Keratinocyte (primary cell): ENCODE measurements at regions not wholly inside any gene's neighbourhood (a gene's known extent, or its start where the extent isn't known, plus 50 kb on each side); places are given as distances from the start of the nearest gene placed in this dataset.
A peak's percentile ranks its signal among the peaks of the same experiment; 100 is the strongest.

Source experiments
- DNase-seq: peaks from one replicate; pipeline ENCODE4 v3.0.0-alpha.2; 2011; ENCODE audit warnings: low read depth, missing footprints, low spot score
- FAIRE-seq: peaks from 2 replicates; lab custom pipeline; 2011; peaks lifted over from hg19 to GRCh38; lab: Jason Lieb, UNC
- H2AFZ ChIP-seq: 2 replicates; pipeline ENCODE4 v1.6.0; 2012; ENCODE audit warnings: low read length, control low read depth, inconsistent platforms; ENCODE audit not compliant: control insufficient read depth
- H3K27ac ChIP-seq: 2 replicates; pipeline ENCODE4 v1.5.1; 2011; ENCODE audit warnings: low read length; ENCODE audit not compliant: control insufficient read depth, insufficient read depth
- H3K27me3 ChIP-seq: 3 replicates; pipeline ENCODE4 v1.6.0; 2011; ENCODE audit warnings: low read length; ENCODE audit not compliant: control insufficient read depth, insufficient read depth; ENCODE audit errors: extremely low read depth
- H3K36me3 ChIP-seq, 2 experiments: 2 replicates in 1 of 2; 3 replicates in 1 of 2; pipeline ENCODE4 v1.5.1; 2011; ENCODE audit warnings: low read length in 2 of 2, mild to moderate bottlenecking in 1 of 2; ENCODE audit not compliant: control insufficient read depth in 2 of 2, insufficient read depth in 2 of 2; ENCODE audit errors: extremely low read depth in 1 of 2
- H3K4me1 ChIP-seq: 3 replicates; pipeline ENCODE4 v1.5.1; 2011; ENCODE audit warnings: low read length; ENCODE audit not compliant: control insufficient read depth, insufficient read depth; ENCODE audit errors: extremely low read depth
- H3K4me2 ChIP-seq: 3 replicates; pipeline ENCODE4 v1.6.0; 2011; ENCODE audit warnings: low read depth, low read length; ENCODE audit not compliant: control insufficient read depth, insufficient read depth; ENCODE audit errors: extremely low read depth
- H3K4me3 ChIP-seq, 3 experiments: fragments of 200-600 bp in 1 of 3; sonication (generic) in 1 of 3; 2 replicates in 2 of 3; 3 replicates in 1 of 3; pipeline ENCODE4 v1.5.1; 2011 to 2016; ENCODE audit warnings: low read length in 3 of 3, mild to moderate bottlenecking in 3 of 3, control low read depth in 2 of 3, inconsistent platforms in 1 of 3, low read depth in 1 of 3, mixed read lengths in 1 of 3, mixed run types in 1 of 3, moderate library complexity in 1 of 3; ENCODE audit not compliant: control insufficient read depth in 2 of 3, insufficient read depth in 2 of 3; ENCODE audit errors: extremely low read depth in 1 of 3
- H3K79me2 ChIP-seq: 2 replicates; pipeline ENCODE4 v1.6.0; 2012; ENCODE audit warnings: low read length; ENCODE audit not compliant: control insufficient read depth, insufficient read depth
- H3K9ac ChIP-seq: 3 replicates; pipeline ENCODE4 v1.6.0; 2011; ENCODE audit warnings: low read length; ENCODE audit not compliant: control insufficient read depth, insufficient read depth; ENCODE audit errors: extremely low read depth
- H3K9me1 ChIP-seq: 3 replicates; pipeline ENCODE4 v1.6.0; 2011; ENCODE audit warnings: low read length; ENCODE audit not compliant: control insufficient read depth, insufficient read depth; ENCODE audit errors: extremely low read depth
- H3K9me3 ChIP-seq: 2 replicates; pipeline ENCODE4 v1.5.1; 2012; ENCODE audit warnings: low read depth, low read length; ENCODE audit not compliant: control insufficient read depth
- H4K20me1 ChIP-seq: 3 replicates; pipeline ENCODE4 v1.6.0; 2011; ENCODE audit warnings: low read length; ENCODE audit not compliant: control insufficient read depth, insufficient read depth; ENCODE audit errors: extremely low read depth
- CTCF ChIP-seq, 3 experiments: IDR thresholded peaks in 1 of 3; conservative IDR thresholded peaks in 1 of 3; optimal IDR thresholded peaks in 1 of 3; 2 replicates in 2 of 3; 3 replicates in 1 of 3; pipeline versions ENCODE3 to v1.5.1; 2011; ENCODE audit warnings: low read length in 3 of 3, mild to moderate bottlenecking in 3 of 3, moderate library complexity in 2 of 3, control low read depth in 1 of 3, inconsistent platforms in 1 of 3; ENCODE audit not compliant: insufficient read depth in 2 of 3; ENCODE audit errors: extremely low read depth in 1 of 3
- EZH2 ChIP-seq: IDR thresholded peaks from one replicate; pipeline ENCODE4 v1.6.1; 2012; ENCODE audit warnings: inconsistent platforms, mild to moderate bottlenecking, low read length, moderate library complexity
- dilution Hi-C: fragments of 300-500 bp; cut with MboI; formaldehyde crosslinking; loops from one replicate; pipeline ENCODE4 v1.7.0; 2020; ENCODE audit warnings: low sequenced_read_pairs; ENCODE audit not compliant: extremely low pct_ligation_motif_present

GRCh38 chr18:41763361-41763760, 191.7 kb upstream of the PIK3C3 start:
- H3K9me3 ChIP-seq, result no peaks in the 10 kb centered on the region
- no peak for TF ChIP-seq EZH2
- no peak for TF ChIP-seq CTCF (optimal IDR thresholded peaks at IDR 0.05 in 1 of 3, IDR thresholded peaks at IDR 0.05 in 1 of 3, conservative IDR thresholded peaks at IDR 0.05 in 1 of 3; ENCODE audit: extremely low read depth in 1 of 3, insufficient read depth in 2 of 3, low read length in 3 of 3)
- FAIRE-seq, result no peak
- no peaks in the 10 kb centered on the region for H3K36me3 ChIP-seq
- H3K9ac ChIP-seq, result no peak overlapping the region
- no peaks in the 10 kb centered on the region for H3K79me2 ChIP-seq
- H3K27ac ChIP-seq, result no peak overlapping the region
- no peaks in the 10 kb centered on the region for H4K20me1 ChIP-seq
- H3K27me3 ChIP-seq, result no peaks in the 10 kb centered on the region
- H3K9me1 ChIP-seq, result no peaks in the 10 kb centered on the region
- H2AFZ ChIP-seq, result no peak overlapping the region
- H3K4me1 ChIP-seq, result peaks cover 21% of the 10 kb centered on the region
- dilution Hi-C loops, result no loop called here
- DNase-seq, result no peak
- H3K4me3 ChIP-seq, result no peak overlapping the region
- H3K4me2 ChIP-seq, result no peak overlapping the region

- no peaks in the 10 kb centered on the region for H3K79me2 ChIP-seq
- H3K36me3 ChIP-seq, result no peaks in the 10 kb centered on the region
- H3K9me3 ChIP-seq, result no peaks in the 10 kb centered on the region
- no peaks in the 10 kb centered on the region for H3K27me3 ChIP-seq
- peak overlapping the region; percentile 7 for H3K27ac ChIP-seq
- H4K20me1 ChIP-seq, result no peaks in the 10 kb centered on the region
- peak overlapping the region; percentile 42 for H3K4me2 ChIP-seq
- H2AFZ ChIP-seq, result peak overlapping the region; percentile 2
- H3K4me1 ChIP-seq, result peaks cover 21% of the 10 kb centered on the region
- no peak overlapping the region for H3K9ac ChIP-seq
- H3K4me3 ChIP-seq, result no peak overlapping the region
- DNase-seq (no peak), FAIRE-seq (peak; percentile 79)
- dilution Hi-C loops, result no loop called here
- no peaks in the 10 kb centered on the region for H3K9me1 ChIP-seq
- TF ChIP-seq EZH2 (no peak), CTCF (optimal IDR thresholded peaks at IDR 0.05 in 1 of 3, IDR thresholded peaks at IDR 0.05 in 1 of 3, conservative IDR thresholded peaks at IDR 0.05 in 1 of 3; ENCODE audit: extremely low read depth in 1 of 3, insufficient read depth in 2 of 3, low read length in 3 of 3) (no peak)
Measured at GRCh38 chr18:41761333-41762018, 193.6 kb upstream of the PIK3C3 start.
